PC-9 (cell line): ENCODE measurements at regions not wholly inside any gene's neighbourhood (a gene's known extent, or its start where the extent isn't known, plus 50 kb on each side); places are given as distances from the start of the nearest gene placed in this dataset.

Experiments
- BruUV-seq: library from RNA; stranded (reverse); fragments of 400-500 nt; replicated peaks from 2 replicates; lab custom pipeline; 2021; lab: Mats Ljungman, UMichigan
- CTCF ChIA-PET: fragments of 300-600 bp; sonication (Branson Sonifier 250); formaldehyde crosslinking; loops from one replicate; lab custom pipeline; 2022; ENCODE audit warnings: antibody characterized with exemption; lab: Charles Lee
- POLR2A ChIA-PET: fragments of 300-600 bp; sonication (Branson Sonifier 250); formaldehyde crosslinking; loops from one replicate; lab custom pipeline; 2022; ENCODE audit warnings: antibody characterized with exemption; ENCODE audit not compliant: unreplicated experiment; lab: Charles Lee
- DNase-seq, 2 experiments: peaks; one replicate each; pipeline versions ENCODE4 v3.0.0 to v3.0.0-alpha.2; 2015 to 2022; ENCODE audit warnings: mixed read lengths in 1 of 2
- H2AFZ ChIP-seq: fragments of 200-600 bp; sonication (generic); 2 replicates; pipeline ENCODE4 v1.8.1; 2017; ENCODE audit warnings: antibody characterized with exemption
- H3F3A ChIP-seq: fragments of 200-600 bp; sonication (generic); 2 replicates; pipeline ENCODE4 v1.8.1; 2017; ENCODE audit warnings: antibody characterized with exemption, mild to moderate bottlenecking, low read depth; ENCODE audit not compliant: insufficient read depth
- H3K27ac ChIP-seq: fragments of 200-600 bp; sonication (generic); 2 replicates; pipeline ENCODE4 v1.6.1; 2016; ENCODE audit warnings: mixed run types
- H3K27me3 ChIP-seq: fragments of 200-600 bp; sonication (generic); 2 replicates; pipeline ENCODE4 v1.6.1; 2016; ENCODE audit warnings: low read depth, mixed run types; ENCODE audit not compliant: insufficient read depth
- H3K36me3 ChIP-seq: fragments of 200-600 bp; sonication (generic); 2 replicates; pipeline ENCODE4 v1.6.1; 2016; ENCODE audit warnings: low read depth, mixed run types
- H3K4me1 ChIP-seq: fragments of 200-600 bp; sonication (generic); replicated peaks from 2 replicates; pipeline ENCODE4 v1.6.1; 2016; ENCODE audit warnings: mixed run types; ENCODE audit not compliant: insufficient read depth
- H3K4me2 ChIP-seq: fragments of 200-600 bp; sonication (generic); 2 replicates; pipeline ENCODE4 v1.6.1; 2017; ENCODE audit warnings: mixed run types
- H3K4me3 ChIP-seq: fragments of 200-600 bp; sonication (generic); 2 replicates; pipeline ENCODE4 v1.6.1; 2016; ENCODE audit warnings: mixed run types
- H3K79me2 ChIP-seq: fragments of 200-600 bp; sonication (generic); 2 replicates; pipeline ENCODE4 v1.6.1; 2017; ENCODE audit warnings: low read depth, mixed run types
- H3K9me2 ChIP-seq: fragments of 200-600 bp; sonication (generic); 2 replicates; pipeline ENCODE4 v1.8.1; 2017; ENCODE audit warnings: mild to moderate bottlenecking; ENCODE audit not compliant: insufficient read depth
- H3K9me3 ChIP-seq: fragments of 200-600 bp; sonication (generic); 2 replicates; pipeline ENCODE4 v1.8.1; 2016; ENCODE audit warnings: low read depth; ENCODE audit not compliant: insufficient read depth
- H4K20me1 ChIP-seq: fragments of 200-600 bp; sonication (generic); 2 replicates; pipeline ENCODE4 v1.8.1; 2017; ENCODE audit not compliant: insufficient read depth
- CTCF ChIP-seq: fragments of 200-600 bp; sonication (generic); conservative IDR thresholded peaks from 2 replicates; pipeline ENCODE4 v1.6.1; 2017; ENCODE audit warnings: mixed run types, antibody characterized with exemption, mild to moderate bottlenecking, moderate library complexity
- EZH2 ChIP-seq: fragments of 200-600 bp; sonication (generic); IDR thresholded peaks from 2 replicates; pipeline ENCODE4 v1.8.0; 2017; ENCODE audit warnings: antibody characterized with exemption, low read depth
- intact Hi-C: fragments of 100-400 bp; cut with micrococcal nuclease; formaldehyde crosslinking; loops from one replicate; pipeline ENCODE4 v1.10.0; 2022; ENCODE audit not compliant: unreplicated experiment

- no peaks in the 10 kb centered on the region for H3K4me1 ChIP-seq
- TF ChIP-seq CTCF (no peak), EZH2 (no peak)
- no peaks in the 10 kb centered on the region for H3K27me3 ChIP-seq
- no peak overlapping the region for H3K4me2 ChIP-seq
- no peaks in the 10 kb centered on the region for H3K79me2 ChIP-seq
- CTCF ChIA-PET = interaction anchor here (0.6 kb wide), 1 partner anchor 209 kb away, joined by 3 read pairs; no protein-coding TSS in a partner anchor
- intact Hi-C loops = loop anchor here (10.0 kb wide), 1 partner anchor 321 kb away; no protein-coding TSS in a partner anchor
- no peaks in the 10 kb centered on the region for H3K9me3 ChIP-seq
- no peaks in the 10 kb centered on the region for H4K20me1 ChIP-seq
- no peak for DNase-seq
- no peaks in the 10 kb centered on the region for H3K9me2 ChIP-seq
- H3K27ac ChIP-seq = no peak overlapping the region
- H2AFZ ChIP-seq = no peak overlapping the region
- no TSS peak for BruUV-seq
- H3F3A ChIP-seq = no peaks in the 10 kb centered on the region
- POLR2A ChIA-PET = no interaction called here
- H3K36me3 ChIP-seq = no peaks in the 10 kb centered on the region
- H3K4me3 ChIP-seq = no peak overlapping the region
Observed at GRCh38 chr10:94235461-94235860, 127.3 kb downstream of the NOC3L start.

GRCh38 chr10:94238006-94238617 is 124.6 kb downstream of the NOC3L start:
- BruUV-seq = no TSS peak
- CTCF ChIA-PET = no interaction called here
- intact Hi-C loops = loop anchor here (10.0 kb wide), 1 partner anchor 323 kb away; no protein-coding TSS in a partner anchor

DNA sequence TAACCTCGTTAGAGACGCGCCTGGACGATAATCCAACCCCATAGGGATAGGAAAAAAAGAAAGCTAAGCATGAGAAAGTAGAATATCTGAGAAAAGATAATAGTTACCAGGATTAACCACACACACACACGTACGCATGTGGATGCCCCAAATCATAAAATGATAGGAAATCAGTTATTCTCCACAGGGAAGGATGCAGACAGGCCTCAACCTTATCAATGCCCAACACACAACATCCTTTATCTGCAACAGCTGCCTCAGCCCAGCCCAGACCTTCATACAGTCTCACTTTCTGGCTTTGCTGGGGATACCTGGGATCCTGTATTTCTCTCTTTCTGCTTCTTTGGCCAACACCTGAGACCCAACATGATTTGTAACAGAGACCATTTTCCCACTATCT is 123.0 kb downstream of the NOC3L start:
- CTCF ChIA-PET = no interaction called here
- TF ChIP-seq EZH2 (no peak), CTCF (no peak)
- H3K4me3 ChIP-seq = no peak overlapping the region

More at GRCh38 chr10:94238006-94238617, 124.6 kb downstream of the NOC3L start:
- Histone ChIP-seq H3K9me3 (no peaks in the 10 kb centered on the region), H3K79me2 (no peaks in the 10 kb centered on the region), H3F3A (0 out of 2 replicates have a peak, but pooled peaks cover 3% of the 10 kb centered on the region), H3K4me1 (no peaks in the 10 kb centered on the region), H4K20me1 (no peaks in the 10 kb centered on the region), H2AFZ (no peak overlapping the region), H3K4me2 (no peak overlapping the region), H3K36me3 (no peaks in the 10 kb centered on the region), H3K4me3 (no peak overlapping the region), H3K9me2 (no peaks in the 10 kb centered on the region), H3K27ac (no peak overlapping the region), H3K27me3 (no peaks in the 10 kb centered on the region)
- no peak for DNase-seq
- TF ChIP-seq CTCF (no peak), EZH2 (no peak)
- POLR2A ChIA-PET = no interaction called here

More for the DNA sequence above, 123.0 kb downstream of the NOC3L start:
- no peak overlapping the region for H3K27ac ChIP-seq
- BruUV-seq = no TSS peak
- no peak overlapping the region for H3K4me2 ChIP-seq
- no peaks in the 10 kb centered on the region for H4K20me1 ChIP-seq
- H3K9me2 ChIP-seq = no peaks in the 10 kb centered on the region
- POLR2A ChIA-PET = interaction anchor here (0.6 kb wide), 1 partner anchor 265 kb away, joined by 4 read pairs; no protein-coding TSS in a partner anchor
- no peaks in the 10 kb centered on the region for H3K27me3 ChIP-seq
- no peaks in the 10 kb centered on the region for H3K36me3 ChIP-seq
- H3F3A ChIP-seq = 0 out of 2 replicates have a peak, but pooled peaks cover 3% of the 10 kb centered on the region
- no peaks in the 10 kb centered on the region for H3K9me3 ChIP-seq
- no peak for DNase-seq
- H3K79me2 ChIP-seq = no peaks in the 10 kb centered on the region
- no peaks in the 10 kb centered on the region for H3K4me1 ChIP-seq
- no peak overlapping the region for H2AFZ ChIP-seq
- intact Hi-C loops = loop anchor here (10.0 kb wide), 1 partner anchor 325 kb away; no protein-coding TSS in a partner anchor
